Stimulated activated naive CD8-positive, alpha-beta T cell treated with anti-CD3 and anti-CD28 coated beads, Interleukin-15, Interleukin-2, amounts not matched to agents 100 ng/mL and 50 ng/mL, for 24 hours (primary cell): ENCODE measurements at regions not wholly inside any gene's neighbourhood (a gene's known extent, or its start where the extent isn't known, plus 50 kb on each side); places are given as distances from the start of the nearest gene placed in this dataset.

Source experiments
- H3K27ac Mint-ChIP-seq: one replicate; pipeline ENCODE4 v1.8.0; 2021; ENCODE audit warnings: mild to moderate bottlenecking, mixed read lengths
- H3K27me3 Mint-ChIP-seq: one replicate; pipeline ENCODE4 v1.8.0; 2021; ENCODE audit warnings: mixed read lengths
- H3K36me3 Mint-ChIP-seq: one replicate; pipeline ENCODE4 v1.8.0; 2021; ENCODE audit warnings: low read depth, mixed read lengths
- H3K4me1 Mint-ChIP-seq: one replicate; pipeline ENCODE4 v1.8.0; 2021; ENCODE audit warnings: low read depth, mixed read lengths
- H3K4me3 Mint-ChIP-seq: one replicate; pipeline ENCODE4 v1.8.0; 2021; ENCODE audit warnings: mild to moderate bottlenecking, mixed read lengths
- H3K9me3 Mint-ChIP-seq: one replicate; pipeline ENCODE4 v1.8.0; 2021; ENCODE audit warnings: mixed read lengths

DNA sequence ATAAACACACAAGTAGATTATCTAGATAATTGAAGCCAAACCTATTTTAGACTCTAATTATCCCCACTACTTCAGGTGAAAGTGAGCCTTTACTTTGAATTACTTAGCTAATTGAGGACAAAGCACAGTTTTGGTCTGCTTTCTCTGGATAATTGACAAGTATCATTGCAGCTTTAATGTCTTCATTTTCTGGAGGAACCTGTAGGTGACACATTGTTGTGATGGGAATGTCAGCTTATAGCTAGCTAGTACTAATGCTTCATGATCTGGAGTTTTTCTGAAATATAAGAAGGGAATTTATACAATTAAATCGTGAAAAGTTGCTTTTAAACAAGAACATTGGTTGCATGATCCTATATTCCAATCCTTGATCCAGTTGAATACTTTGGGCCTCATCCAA, 319.3 kb upstream of the CITED2 start:
- no peak overlapping the region for H3K4me3 Mint-ChIP-seq
- no peaks in the 10 kb centered on the region for H3K36me3 Mint-ChIP-seq
- H3K27ac Mint-ChIP-seq: no peak overlapping the region
- H3K9me3 Mint-ChIP-seq: no peaks in the 10 kb centered on the region
- peaks cover 4% of the 10 kb centered on the region for H3K27me3 Mint-ChIP-seq
- H3K4me1 Mint-ChIP-seq: no peaks in the 10 kb centered on the region

DNA sequence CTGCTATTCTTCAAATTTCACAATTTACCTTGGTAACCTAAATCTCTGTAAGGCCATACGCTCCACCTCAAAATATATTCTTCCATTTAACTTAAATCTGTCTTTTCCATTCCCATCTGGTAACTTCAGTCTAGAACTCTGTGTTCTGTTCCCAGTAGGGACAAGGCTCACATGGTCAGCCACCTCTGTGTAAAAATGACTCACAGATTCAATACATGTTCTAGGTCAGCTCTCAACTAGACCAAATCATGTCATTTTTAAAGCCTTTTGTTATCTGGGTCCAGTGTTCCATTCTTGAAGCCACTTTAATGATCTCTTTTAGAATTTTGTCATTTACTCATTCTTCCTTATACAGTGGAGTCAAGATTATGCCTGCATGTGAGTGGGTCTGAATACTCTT, 315.6 kb upstream of the CITED2 start:
- no peaks in the 10 kb centered on the region for H3K9me3 Mint-ChIP-seq
- no peak overlapping the region for H3K27ac Mint-ChIP-seq
- peaks cover 4% of the 10 kb centered on the region for H3K27me3 Mint-ChIP-seq
- no peaks in the 10 kb centered on the region for H3K36me3 Mint-ChIP-seq
- no peak overlapping the region for H3K4me3 Mint-ChIP-seq
- H3K4me1 Mint-ChIP-seq: no peaks in the 10 kb centered on the region

DNA sequence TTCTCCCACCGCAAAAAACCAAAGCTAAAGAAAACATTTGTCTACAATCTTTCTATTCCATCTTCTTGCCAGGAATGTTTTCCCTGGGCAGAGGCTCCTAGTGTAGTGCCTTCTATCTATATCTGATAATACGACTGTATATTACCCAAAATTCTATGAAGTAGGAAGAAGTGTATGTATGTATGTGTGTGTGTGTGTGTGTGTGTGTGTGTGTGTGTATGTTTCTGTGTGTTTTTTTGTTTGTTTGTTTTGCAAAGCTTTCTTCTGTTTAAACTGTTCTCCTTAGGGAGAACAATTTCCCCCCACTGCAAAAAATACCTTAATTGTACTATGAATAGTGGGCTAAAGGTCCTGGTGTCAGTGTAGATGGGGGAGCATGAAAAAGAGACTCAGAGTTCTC, 312.6 kb upstream of the CITED2 start:
- no peaks in the 10 kb centered on the region for H3K27me3 Mint-ChIP-seq
- H3K27ac Mint-ChIP-seq: no peak overlapping the region
- H3K4me1 Mint-ChIP-seq: no peaks in the 10 kb centered on the region
- no peaks in the 10 kb centered on the region for H3K9me3 Mint-ChIP-seq
- H3K4me3 Mint-ChIP-seq: no peak overlapping the region
- H3K36me3 Mint-ChIP-seq: no peaks in the 10 kb centered on the region

DNA sequence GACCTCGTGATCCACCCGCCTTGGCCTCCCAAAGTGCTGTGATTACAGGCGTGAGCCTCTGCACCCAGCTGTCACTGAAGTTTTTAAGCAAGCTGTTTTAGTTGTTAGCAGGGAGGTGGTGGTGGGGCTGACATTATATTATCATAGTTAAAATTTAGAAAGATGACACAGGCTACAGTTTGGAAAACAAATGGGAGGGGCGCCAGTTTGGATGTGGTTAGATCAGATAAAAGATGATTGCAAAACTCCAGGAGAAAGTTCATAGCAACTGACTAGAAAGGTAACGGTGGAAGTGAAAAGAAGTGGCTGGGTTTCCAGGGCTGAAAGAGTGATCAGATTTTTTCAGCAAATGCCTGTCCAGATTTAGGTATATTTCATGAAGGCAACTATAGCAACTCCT, 311.9 kb upstream of the CITED2 start:
- Mint-ChIP-seq H3K36me3 (no peaks in the 10 kb centered on the region), H3K27ac (no peak overlapping the region), H3K9me3 (no peaks in the 10 kb centered on the region), H3K4me1 (no peaks in the 10 kb centered on the region), H3K27me3 (no peaks in the 10 kb centered on the region), H3K4me3 (no peak overlapping the region)

DNA sequence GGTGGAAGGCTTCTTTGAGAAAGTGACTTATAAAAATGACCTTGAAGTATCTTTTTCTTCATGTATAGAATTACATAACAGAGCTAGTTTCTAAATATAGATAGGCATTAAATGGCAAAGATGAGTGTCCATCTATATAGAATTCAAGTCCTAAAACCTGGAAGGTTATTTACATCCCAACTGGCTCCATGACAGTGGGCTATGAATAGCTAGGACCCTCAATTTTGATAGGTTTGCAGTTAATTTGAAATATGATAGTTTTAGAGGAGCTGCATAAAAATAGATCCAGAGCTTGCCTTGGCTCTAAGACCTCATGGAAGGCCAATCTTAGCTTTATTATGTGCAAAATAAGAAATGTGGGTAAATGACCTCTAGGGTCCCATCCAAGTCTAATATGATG, 310.6 kb upstream of the CITED2 start:
- no peak overlapping the region for H3K27ac Mint-ChIP-seq
- no peaks in the 10 kb centered on the region for H3K9me3 Mint-ChIP-seq
- no peaks in the 10 kb centered on the region for H3K36me3 Mint-ChIP-seq
- H3K4me1 Mint-ChIP-seq: no peaks in the 10 kb centered on the region
- no peaks in the 10 kb centered on the region for H3K27me3 Mint-ChIP-seq
- no peak overlapping the region for H3K4me3 Mint-ChIP-seq

DNA sequence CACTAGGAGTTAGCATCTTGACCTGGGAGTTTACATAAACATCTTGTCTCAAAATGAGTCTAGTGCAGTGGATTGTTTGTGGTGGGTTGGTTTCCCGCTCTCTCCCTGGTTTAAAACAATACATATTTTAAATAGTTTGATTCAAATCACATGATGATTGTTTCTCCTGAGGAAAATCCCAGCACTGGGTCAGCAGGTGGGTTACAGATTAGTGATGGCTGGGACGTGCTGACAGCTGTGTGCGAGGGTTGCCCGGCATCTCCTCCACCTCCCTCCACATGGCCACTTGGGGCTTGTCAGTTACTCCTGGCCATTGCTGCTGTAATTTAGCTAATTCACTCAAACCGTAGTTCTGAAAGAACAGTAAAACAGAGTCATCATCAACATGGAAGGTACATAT, 306.4 kb upstream of the CITED2 start:
- no peaks in the 10 kb centered on the region for H3K27me3 Mint-ChIP-seq
- H3K9me3 Mint-ChIP-seq: no peaks in the 10 kb centered on the region
- no peak overlapping the region for H3K27ac Mint-ChIP-seq
- no peaks in the 10 kb centered on the region for H3K36me3 Mint-ChIP-seq
- no peaks in the 10 kb centered on the region for H3K4me1 Mint-ChIP-seq
- no peak overlapping the region for H3K4me3 Mint-ChIP-seq

DNA sequence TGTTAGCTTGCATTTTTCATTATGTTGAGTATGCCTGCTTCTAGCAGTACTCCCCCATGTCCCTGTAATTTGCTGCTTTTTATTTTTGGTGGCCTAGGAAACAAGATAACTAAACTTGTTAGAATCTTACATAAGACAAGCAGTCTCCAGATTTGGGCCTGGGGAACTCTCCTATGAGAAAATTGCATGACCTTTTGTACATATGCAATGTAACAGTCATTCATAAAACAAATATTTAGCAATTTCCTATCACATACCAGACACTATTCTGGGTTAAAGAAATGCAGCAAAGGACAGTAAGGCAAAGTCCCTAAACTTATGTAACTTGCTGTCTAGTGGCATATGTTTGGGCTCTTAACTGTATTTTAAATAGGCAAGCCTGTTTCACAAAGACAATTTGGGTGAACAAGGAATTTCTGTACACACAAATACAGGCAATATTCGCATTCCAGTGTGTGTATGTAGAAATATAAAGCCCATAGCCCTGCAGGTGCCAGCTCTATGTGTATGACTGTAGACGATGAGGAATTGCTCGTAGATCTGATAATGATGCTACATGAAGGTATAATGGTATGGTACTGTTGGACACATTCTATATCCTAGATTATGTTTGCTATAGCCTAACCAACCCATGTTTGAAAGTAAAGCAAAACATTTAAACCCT, 305.2 kb upstream of the CITED2 start:
- Mint-ChIP-seq H3K9me3 (no peaks in the 10 kb centered on the region), H3K36me3 (no peaks in the 10 kb centered on the region), H3K4me1 (no peaks in the 10 kb centered on the region), H3K27me3 (no peaks in the 10 kb centered on the region), H3K27ac (no peak overlapping the region), H3K4me3 (no peak overlapping the region)

DNA sequence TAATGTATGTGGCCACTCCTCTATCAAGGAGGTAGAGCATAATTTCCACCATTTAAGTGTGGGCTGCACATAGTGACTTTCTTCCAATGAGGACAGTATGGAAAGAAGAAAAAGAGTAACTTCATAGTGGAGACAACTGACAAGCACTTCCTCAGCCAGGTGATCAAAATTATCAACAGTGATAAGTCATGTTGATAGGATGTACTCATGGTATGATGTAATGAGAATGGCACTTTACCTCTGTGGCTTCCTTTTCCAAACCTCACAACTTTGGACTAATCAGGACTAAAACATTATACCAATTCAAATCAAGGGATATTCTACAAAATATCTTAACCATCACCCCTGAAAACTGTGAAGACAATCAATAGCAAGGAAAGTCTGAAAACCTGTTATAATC, 302.3 kb upstream of the CITED2 start:
- no peaks in the 10 kb centered on the region for H3K4me1 Mint-ChIP-seq
- no peaks in the 10 kb centered on the region for H3K27me3 Mint-ChIP-seq
- no peak overlapping the region for H3K27ac Mint-ChIP-seq
- H3K36me3 Mint-ChIP-seq: no peaks in the 10 kb centered on the region
- H3K9me3 Mint-ChIP-seq: no peaks in the 10 kb centered on the region
- H3K4me3 Mint-ChIP-seq: no peak overlapping the region

DNA sequence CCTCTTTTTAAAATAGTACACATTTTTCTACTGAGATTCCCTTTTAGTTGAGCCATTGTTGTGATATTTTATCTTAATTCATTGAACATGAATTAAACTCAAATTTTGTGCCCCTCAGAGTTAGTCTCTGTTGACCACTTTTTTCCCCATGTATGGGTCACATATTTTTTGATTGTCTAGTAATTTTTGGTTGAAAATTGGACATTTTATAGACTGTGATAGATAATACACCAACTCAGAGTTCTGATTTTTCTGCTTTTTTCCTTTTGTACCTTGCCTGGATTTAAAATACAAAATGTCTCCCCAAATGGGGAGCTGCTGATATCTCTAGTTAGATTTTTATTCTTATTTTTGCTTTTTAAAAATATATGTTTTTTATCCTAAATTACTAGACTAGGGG, 291.8 kb upstream of the CITED2 start:
- Mint-ChIP-seq H3K4me3 (no peak overlapping the region), H3K4me1 (no peaks in the 10 kb centered on the region), H3K27ac (no peak overlapping the region), H3K36me3 (no peaks in the 10 kb centered on the region), H3K9me3 (no peaks in the 10 kb centered on the region), H3K27me3 (peaks cover 6% of the 10 kb centered on the region)

DNA sequence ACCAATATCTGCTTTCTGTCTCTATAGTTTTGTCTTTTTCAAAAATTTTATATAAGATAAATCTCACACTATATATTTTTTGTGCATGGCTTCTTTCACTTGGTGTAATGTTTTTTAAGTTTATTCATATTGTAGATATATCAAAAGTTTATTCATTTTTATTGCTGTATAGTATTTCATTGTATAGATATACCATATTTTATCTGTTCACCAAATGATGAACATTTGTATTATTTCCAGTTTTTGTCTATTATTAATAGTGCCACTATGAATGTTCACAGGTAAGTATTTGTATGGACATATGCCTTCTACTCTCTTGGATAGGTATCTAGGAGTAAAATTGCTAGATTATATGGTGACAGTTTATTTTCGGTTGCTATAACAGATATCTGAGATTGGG, 289.5 kb upstream of the CITED2 start:
- no peaks in the 10 kb centered on the region for H3K36me3 Mint-ChIP-seq
- no peak overlapping the region for H3K27ac Mint-ChIP-seq
- no peaks in the 10 kb centered on the region for H3K9me3 Mint-ChIP-seq
- no peaks in the 10 kb centered on the region for H3K4me1 Mint-ChIP-seq
- H3K4me3 Mint-ChIP-seq: no peak overlapping the region
- peaks cover 6% of the 10 kb centered on the region for H3K27me3 Mint-ChIP-seq

DNA sequence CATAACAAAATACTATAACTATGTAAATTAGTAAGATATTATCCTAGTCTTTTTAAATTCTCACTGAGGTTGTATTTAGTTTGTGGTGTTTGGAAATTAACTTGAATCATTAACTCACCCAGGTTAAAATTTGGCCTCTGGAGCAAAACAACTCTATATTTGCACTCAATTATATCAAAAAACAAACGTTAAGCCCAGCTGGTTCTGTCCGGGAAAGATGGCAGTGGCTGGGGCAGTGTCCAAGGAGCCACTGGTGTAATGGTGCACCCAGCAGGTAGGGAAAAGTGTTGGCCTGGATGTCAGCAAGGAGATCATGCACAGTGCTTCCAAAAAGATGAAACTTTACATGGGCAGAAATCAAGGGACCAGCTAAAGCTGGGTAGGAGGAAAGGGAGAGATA, 285.3 kb upstream of the CITED2 start:
- Mint-ChIP-seq H3K27me3 (no peaks in the 10 kb centered on the region), H3K4me3 (no peak overlapping the region), H3K4me1 (no peaks in the 10 kb centered on the region), H3K27ac (no peak overlapping the region), H3K9me3 (no peaks in the 10 kb centered on the region), H3K36me3 (no peaks in the 10 kb centered on the region)

DNA sequence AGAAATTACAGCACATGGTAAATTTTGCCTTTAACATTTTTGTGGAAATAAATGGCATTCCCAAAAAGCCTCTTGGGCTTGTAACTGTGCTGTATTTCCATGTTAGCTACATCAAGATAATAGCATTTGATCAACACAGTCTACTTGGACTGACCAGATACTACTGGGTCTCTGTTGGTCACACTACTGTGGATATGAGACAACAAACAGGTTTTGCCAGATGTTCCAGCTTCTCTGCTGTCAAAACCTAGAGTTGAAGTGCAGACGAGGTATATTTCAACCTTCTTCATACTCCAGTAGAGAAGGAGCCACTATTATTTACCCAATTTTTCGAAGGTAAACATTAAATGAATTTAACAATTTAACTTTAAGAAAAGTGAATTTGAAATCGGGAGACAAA, 284.7 kb upstream of the CITED2 start:
- Mint-ChIP-seq H3K27me3 (no peaks in the 10 kb centered on the region), H3K4me3 (no peak overlapping the region), H3K9me3 (no peaks in the 10 kb centered on the region), H3K4me1 (no peaks in the 10 kb centered on the region), H3K27ac (no peak overlapping the region), H3K36me3 (no peaks in the 10 kb centered on the region)

DNA sequence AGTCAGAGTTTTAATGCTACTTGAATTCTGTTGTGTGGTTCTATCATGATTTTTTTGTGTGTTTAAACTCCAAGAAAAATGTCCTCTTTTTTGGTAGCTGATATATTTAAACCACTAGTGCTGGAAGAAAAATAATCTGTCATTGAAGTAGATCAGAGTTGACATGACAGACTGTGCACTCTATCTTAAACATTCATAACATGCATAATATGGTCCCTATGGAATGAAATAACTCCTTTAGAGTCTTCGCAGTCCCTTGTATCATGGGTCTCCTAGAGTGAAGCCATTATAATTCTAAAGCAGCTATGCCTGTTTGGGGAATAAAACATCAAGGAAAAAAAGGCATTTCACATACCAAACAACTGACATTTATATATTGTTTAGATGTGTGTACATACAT, 282.7 kb upstream of the CITED2 start:
- no peaks in the 10 kb centered on the region for H3K9me3 Mint-ChIP-seq
- no peaks in the 10 kb centered on the region for H3K36me3 Mint-ChIP-seq
- H3K27ac Mint-ChIP-seq: no peak overlapping the region
- no peaks in the 10 kb centered on the region for H3K27me3 Mint-ChIP-seq
- H3K4me1 Mint-ChIP-seq: no peaks in the 10 kb centered on the region
- no peak overlapping the region for H3K4me3 Mint-ChIP-seq

DNA sequence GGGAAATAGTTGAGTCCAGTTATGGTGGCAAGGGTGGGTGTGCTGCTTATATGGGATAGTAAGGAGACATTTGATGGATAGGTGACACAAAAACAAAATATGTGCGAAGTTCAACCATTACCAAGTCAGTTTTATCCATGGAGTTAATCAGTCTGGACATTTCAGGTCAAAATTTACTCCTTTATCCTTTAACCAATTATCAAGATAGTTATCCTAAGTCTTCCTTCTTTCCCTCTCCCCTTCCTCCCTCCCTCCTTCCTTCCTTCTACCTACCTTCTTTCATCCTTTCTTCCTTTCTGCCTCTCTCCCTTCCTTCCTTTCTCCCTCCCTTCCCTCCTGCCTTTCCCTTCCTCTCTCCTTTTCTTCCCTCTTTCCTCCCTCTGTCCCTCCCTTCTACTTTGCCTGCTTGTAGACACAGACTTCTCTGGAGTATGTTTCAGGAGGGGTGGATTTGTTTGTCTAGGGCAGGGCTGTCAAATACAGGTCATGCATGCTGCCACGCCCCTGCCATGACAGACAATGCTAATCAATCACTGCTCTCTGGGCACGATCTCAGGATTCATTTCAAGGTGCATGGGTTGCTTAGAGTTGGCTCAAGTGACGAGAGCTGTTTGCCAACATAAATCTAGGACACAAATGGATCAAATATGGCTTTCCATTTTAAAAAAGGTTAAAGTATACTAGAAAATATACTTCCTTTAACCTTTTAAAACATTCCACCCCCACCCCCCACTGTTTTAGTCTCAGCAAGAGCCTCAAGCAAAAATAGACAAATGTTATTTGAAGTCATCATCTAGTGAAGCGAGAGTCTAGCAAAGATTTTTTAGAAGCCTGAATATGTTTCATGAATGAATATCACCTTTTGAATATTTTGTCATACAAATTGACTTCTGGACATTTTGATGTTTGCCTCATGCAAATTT, 281.6 kb upstream of the CITED2 start:
- no peak overlapping the region for H3K4me3 Mint-ChIP-seq

DNA sequence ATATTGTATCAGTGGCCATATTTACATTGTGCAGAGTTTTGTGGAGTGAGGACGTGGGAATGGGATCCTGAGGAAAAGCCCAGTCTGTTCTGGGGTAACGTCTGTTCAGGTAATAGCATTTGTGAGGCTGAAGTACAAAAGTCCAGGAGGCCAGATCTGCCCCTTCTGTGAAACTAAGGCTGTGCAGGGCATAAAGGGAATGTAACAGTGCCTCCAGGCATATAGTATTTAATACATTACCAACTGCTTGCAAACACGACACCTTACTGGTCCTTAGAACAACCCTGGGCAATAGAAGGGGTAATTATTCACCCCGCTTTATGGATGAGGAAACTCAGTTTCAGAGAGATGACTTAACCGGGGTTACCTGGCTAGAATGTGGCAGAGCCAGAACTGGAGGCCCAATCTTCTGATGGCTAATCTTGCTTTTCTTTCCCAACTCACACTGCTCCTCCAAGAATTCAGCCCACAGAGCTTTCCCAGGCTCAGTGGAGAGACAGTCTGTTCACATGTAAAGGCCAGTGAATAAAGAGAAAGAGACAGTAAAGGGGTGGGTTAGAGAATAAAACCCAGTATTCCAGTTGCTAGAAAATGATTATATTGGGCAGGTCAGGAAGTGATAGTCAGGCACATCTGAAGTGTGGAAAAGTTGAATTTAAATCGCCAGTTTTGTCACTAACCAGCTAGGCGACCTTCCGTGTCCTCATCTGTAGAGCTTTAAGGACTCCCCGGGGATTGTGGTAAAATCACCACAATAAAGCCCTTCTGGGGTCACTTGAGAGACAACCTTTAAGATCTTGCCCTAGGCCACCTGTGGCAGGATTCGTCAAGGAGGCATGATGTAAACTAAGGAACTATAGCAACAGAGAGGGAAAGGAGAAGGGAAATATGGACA, 280.7 kb upstream of the CITED2 start:
- H3K36me3 Mint-ChIP-seq: no peaks in the 10 kb centered on the region
- H3K4me3 Mint-ChIP-seq: no peak overlapping the region
- H3K9me3 Mint-ChIP-seq: no peaks in the 10 kb centered on the region
- no peak overlapping the region for H3K27ac Mint-ChIP-seq
- no peaks in the 10 kb centered on the region for H3K4me1 Mint-ChIP-seq
- H3K27me3 Mint-ChIP-seq: no peaks in the 10 kb centered on the region

More for the DNA sequence above, 281.6 kb upstream of the CITED2 start:
- Mint-ChIP-seq H3K27me3 (no peaks in the 10 kb centered on the region), H3K27ac (no peak overlapping the region), H3K4me1 (no peaks in the 10 kb centered on the region), H3K9me3 (no peaks in the 10 kb centered on the region), H3K36me3 (no peaks in the 10 kb centered on the region)
